ENCODE measurements at regions not wholly inside any gene's neighbourhood (a gene's known extent, or its start where the extent isn't known, plus 50 kb on each side); places are given as distances from the start of the nearest gene placed in this dataset.

DNA sequence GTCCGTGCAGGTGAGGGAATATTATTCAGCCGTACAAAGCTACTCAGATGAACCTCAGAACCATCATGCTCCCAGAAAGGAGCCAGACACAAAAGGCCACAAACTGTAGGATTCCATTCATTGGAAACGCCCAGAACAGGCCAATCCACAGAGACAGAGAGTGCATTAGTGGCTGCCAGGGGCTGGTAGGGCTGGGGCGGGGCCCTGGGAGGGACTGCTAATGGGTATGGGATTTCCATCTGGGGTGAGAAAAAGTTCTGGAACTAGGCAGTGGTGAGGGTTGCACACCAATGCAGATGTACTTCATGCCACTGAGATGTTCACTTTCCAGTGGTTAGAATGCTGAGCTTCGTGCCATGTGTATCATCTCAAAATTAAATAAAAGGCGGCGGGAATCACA, 101.1 kb downstream of the RFLNA start:
- Histone ChIP-seq H4K20me1 (ENCODE audit: insufficient read depth, low read length) (peaks cover 85% of the 10 kb centered on the region), H3K27ac (ENCODE audit: low read depth in 1 of 2, low read length in 2 of 2) (no peak overlapping the region), H3K4me2 (replicated peaks; ENCODE audit: extremely low read depth, low read length, poor library complexity, severe bottlenecking) (no peak overlapping the region), H3K4me3 (replicated peaks in 1 of 3; ENCODE audit: low read depth in 2 of 3, low read length in 3 of 3) (no peak overlapping the region), H3K79me2 (ENCODE audit: insufficient read depth, low read length) (peaks cover 9% of the 10 kb centered on the region), H3K27me3 (ENCODE audit: control insufficient read depth in 2 of 2, insufficient read depth in 2 of 2, low read length in 2 of 2) (no peaks in the 10 kb centered on the region), H2AFZ (ENCODE audit: insufficient read depth, low read depth, low read length, poor library complexity, severe bottlenecking) (no peak overlapping the region), H3K9ac (ENCODE audit: insufficient read depth, low read length, poor library complexity, severe bottlenecking) (no peak overlapping the region), H3K36me3 (replicated peaks in 1 of 2; ENCODE audit: control insufficient read depth in 1 of 2, insufficient read depth in 2 of 2, low read length in 2 of 2) (peaks cover 70 to 77% of the 10 kb centered on the region in 2 donors), H3K9me3 (replicated peaks in 1 of 2; ENCODE audit: control insufficient read depth in 1 of 2, insufficient read depth in 1 of 2, low read length in 2 of 2) (no peaks in the 10 kb centered on the region), H3K4me1 (ENCODE audit: control insufficient read depth in 1 of 2, insufficient read depth in 2 of 2, low read length in 2 of 2) (peaks cover 35 to 41% of the 10 kb centered on the region in 2 donors)
- no peak for DNase-seq
- H3K9me3 Mint-ChIP-seq, result peaks cover 0 to 2% (median 0%) of the 10 kb centered on the region in 7 donors
- H3K36me3 Mint-ChIP-seq, result peaks cover 67 to 75% of the 10 kb centered on the region in 2 donors
- intact Hi-C loops (cut with micrococcal nuclease), result loop anchor here (10.0 kb wide), 2 partner anchors 59 to 289 kb away; no protein-coding TSS in a partner anchor
- H3K27ac Mint-ChIP-seq, result peak overlapping the region in 1 of 7 donors; percentile 5
- WGBS (ENCODE audit: insufficient coverage), result 100% methylated on average over 3 of the region's 7 CpGs
- no peak overlapping the region for H3K4me3 Mint-ChIP-seq
- TF ChIP-seq, protein P1, sequence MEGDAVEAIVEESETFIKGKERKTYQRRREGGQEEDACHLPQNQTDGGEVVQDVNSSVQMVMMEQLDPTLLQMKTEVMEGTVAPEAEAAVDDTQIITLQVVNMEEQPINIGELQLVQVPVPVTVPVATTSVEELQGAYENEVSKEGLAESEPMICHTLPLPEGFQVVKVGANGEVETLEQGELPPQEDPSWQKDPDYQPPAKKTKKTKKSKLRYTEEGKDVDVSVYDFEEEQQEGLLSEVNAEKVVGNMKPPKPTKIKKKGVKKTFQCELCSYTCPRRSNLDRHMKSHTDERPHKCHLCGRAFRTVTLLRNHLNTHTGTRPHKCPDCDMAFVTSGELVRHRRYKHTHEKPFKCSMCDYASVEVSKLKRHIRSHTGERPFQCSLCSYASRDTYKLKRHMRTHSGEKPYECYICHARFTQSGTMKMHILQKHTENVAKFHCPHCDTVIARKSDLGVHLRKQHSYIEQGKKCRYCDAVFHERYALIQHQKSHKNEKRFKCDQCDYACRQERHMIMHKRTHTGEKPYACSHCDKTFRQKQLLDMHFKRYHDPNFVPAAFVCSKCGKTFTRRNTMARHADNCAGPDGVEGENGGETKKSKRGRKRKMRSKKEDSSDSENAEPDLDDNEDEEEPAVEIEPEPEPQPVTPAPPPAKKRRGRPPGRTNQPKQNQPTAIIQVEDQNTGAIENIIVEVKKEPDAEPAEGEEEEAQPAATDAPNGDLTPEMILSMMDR (IDR thresholded peaks at IDR 0.05), result no peak
- H3K4me1 Mint-ChIP-seq, result peaks cover 39% of the 10 kb centered on the region
- peaks cover 0 to 2% (median 0%) of the 10 kb centered on the region in 3 donors for H3K27me3 Mint-ChIP-seq (ENCODE audit: low read depth in 3 of 3)

DNA sequence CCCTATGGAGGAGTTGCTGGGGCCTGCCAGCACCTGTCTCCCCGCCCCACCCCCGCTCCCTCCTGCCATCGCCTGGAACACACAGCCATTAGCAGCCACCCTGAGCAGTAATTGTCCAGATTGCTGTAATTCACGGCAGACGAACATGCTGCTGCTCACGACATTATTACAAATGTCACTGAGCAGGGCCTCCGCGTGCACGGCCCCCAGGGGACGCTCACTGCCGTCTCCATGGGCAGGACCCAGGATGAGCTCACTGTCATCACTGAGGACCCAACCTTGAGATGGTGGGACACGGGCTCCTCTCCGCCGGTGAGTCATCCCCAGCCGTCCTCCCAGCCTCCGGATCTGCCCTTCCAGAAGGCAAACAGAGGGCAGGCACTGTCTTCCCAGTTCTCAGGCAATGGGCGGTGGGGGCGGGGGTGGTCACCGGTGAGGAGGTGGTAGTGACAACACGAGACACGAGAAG, 100.4 kb downstream of the RFLNA start:
- intact Hi-C loops (cut with micrococcal nuclease), result loop anchor here (10.0 kb wide), 2 partner anchors 59 to 289 kb away; no protein-coding TSS in a partner anchor
- H3K4me1 ChIP-seq (ENCODE audit: control insufficient read depth in 1 of 2, insufficient read depth in 2 of 2, low read length in 2 of 2), result peaks cover 42 to 47% of the 10 kb centered on the region in 2 donors

More for the DNA sequence above, 100.4 kb downstream of the RFLNA start:
- DNase-seq, result no peak
- H3K4me3 ChIP-seq (replicated peaks in 1 of 3; ENCODE audit: low read depth in 2 of 3, low read length in 3 of 3), result no peak overlapping the region
- Mint-ChIP-seq H3K9me3 (peaks cover 0 to 2% (median 0%) of the 10 kb centered on the region in 7 donors), H3K4me3 (no peak overlapping the region), H3K36me3 (peaks cover 61 to 68% of the 10 kb centered on the region in 2 donors), H3K27ac (no peak overlapping the region), H3K4me1 (peaks cover 45% of the 10 kb centered on the region), H3K27me3 (ENCODE audit: low read depth in 3 of 3) (peaks cover 0 to 2% (median 0%) of the 10 kb centered on the region in 3 donors)
- no peak overlapping the region for H3K27ac ChIP-seq (ENCODE audit: low read depth in 1 of 2, low read length in 2 of 2)
- no peaks in the 10 kb centered on the region for H3K9me3 ChIP-seq (replicated peaks in 1 of 2; ENCODE audit: control insufficient read depth in 1 of 2, insufficient read depth in 1 of 2, low read length in 2 of 2)
- no peaks in the 10 kb centered on the region for H3K27me3 ChIP-seq (ENCODE audit: control insufficient read depth in 2 of 2, insufficient read depth in 2 of 2, low read length in 2 of 2)
- H3K36me3 ChIP-seq (replicated peaks in 1 of 2; ENCODE audit: control insufficient read depth in 1 of 2, insufficient read depth in 2 of 2, low read length in 2 of 2), result peaks cover 63 to 70% of the 10 kb centered on the region in 2 donors
- TF ChIP-seq, protein P1 (IDR thresholded peaks at IDR 0.05), result no peak
- peaks cover 10% of the 10 kb centered on the region for H3K79me2 ChIP-seq (ENCODE audit: insufficient read depth, low read length)
- no peak overlapping the region for H2AFZ ChIP-seq (ENCODE audit: insufficient read depth, low read depth, low read length, poor library complexity, severe bottlenecking)
- 91% methylated on average over 19 of the region's 21 CpGs for WGBS (ENCODE audit: insufficient coverage)
- H3K9ac ChIP-seq (ENCODE audit: insufficient read depth, low read length, poor library complexity, severe bottlenecking), result no peak overlapping the region
- no peak overlapping the region for H3K4me2 ChIP-seq (replicated peaks; ENCODE audit: extremely low read depth, low read length, poor library complexity, severe bottlenecking)
- peaks cover 78% of the 10 kb centered on the region for H4K20me1 ChIP-seq (ENCODE audit: insufficient read depth, low read length)
